GM19043 (cell line): ENCODE measurements at regions not wholly inside any gene's neighbourhood (a gene's known extent, or its start where the extent isn't known, plus 50 kb on each side); places are given as distances from the start of the nearest gene placed in this dataset.

Experiments used
- ATAC-seq: cut with Tn5 transposase; IDR thresholded peaks from one replicate; pipeline ENCODE4 v1.9.1; 2021; ENCODE audit warnings: low read depth; ENCODE audit not compliant: unreplicated experiment

GRCh38 chr9:106677830-106678229, 185.1 kb upstream of the ZNF462 start:
- no peak for ATAC-seq

- no peak for ATAC-seq
These were observed 184.7 kb upstream of the ZNF462 start for GRCh38 chr9:106678273-106678672.

- ATAC-seq, result no peak
These were observed 180.5 kb upstream of the ZNF462 start for GRCh38 chr9:106682420-106682819.

GRCh38 chr9:106683454-106683853, 179.5 kb upstream of the ZNF462 start:
- no peak for ATAC-seq

GRCh38 chr9:106684940-106685695, 177.8 kb upstream of the ZNF462 start:
- ATAC-seq, result no peak

GRCh38 chr9:106689089-106689488, 173.9 kb upstream of the ZNF462 start:
- ATAC-seq, result no peak

GRCh38 chr9:106691627-106692026, 171.3 kb upstream of the ZNF462 start:
- ATAC-seq, result no peak

GRCh38 chr9:106693558-106693957, 169.4 kb upstream of the ZNF462 start:
- no peak for ATAC-seq

GRCh38 chr9:106696804-106697203, 166.2 kb upstream of the ZNF462 start:
- ATAC-seq, result no peak

- ATAC-seq, result no peak
These were observed 165.6 kb upstream of the ZNF462 start for GRCh38 chr9:106697390-106697749.

- no peak for ATAC-seq
These were observed 165.0 kb upstream of the ZNF462 start for GRCh38 chr9:106697750-106698502.

- no peak for ATAC-seq
These were observed 162.3 kb upstream of the ZNF462 start for GRCh38 chr9:106700676-106701075.

GRCh38 chr9:106701611-106702010, 161.4 kb upstream of the ZNF462 start:
- ATAC-seq, result no peak

GRCh38 chr9:106704056-106704615, 158.8 kb upstream of the ZNF462 start:
- ATAC-seq, result no peak

GRCh38 chr9:106707291-106707690, 155.7 kb upstream of the ZNF462 start:
- no peak for ATAC-seq

- ATAC-seq, result no peak
These were observed 155.1 kb upstream of the ZNF462 start for GRCh38 chr9:106707738-106708474.

- ATAC-seq, result no peak
These were observed 154.4 kb upstream of the ZNF462 start for GRCh38 chr9:106708475-106709146.

GRCh38 chr9:106712279-106712678, 150.7 kb upstream of the ZNF462 start:
- ATAC-seq, result no peak

- ATAC-seq, result no peak
These were observed 149.8 kb upstream of the ZNF462 start for GRCh38 chr9:106713206-106713605.

GRCh38 chr9:106716820-106717219, 146.1 kb upstream of the ZNF462 start:
- no peak for ATAC-seq

GRCh38 chr9:106717686-106718085, 145.3 kb upstream of the ZNF462 start:
- ATAC-seq, result no peak
